Fibroblast of villous mesenchyme (primary cell): ENCODE measurements at regions not wholly inside any gene's neighbourhood (a gene's known extent, or its start where the extent isn't known, plus 50 kb on each side); places are given as distances from the start of the nearest gene placed in this dataset.

Source experiments
- DNase-seq: peaks from one replicate; pipeline ENCODE4 v3.0.0-alpha.2; 2010; ENCODE audit warnings: low read depth
- H3K4me3 ChIP-seq: 2 replicates; pipeline ENCODE4 v1.5.1; 2011; ENCODE audit warnings: low read depth, mild to moderate bottlenecking, low read length
- TF ChIP-seq, protein P1 (sequence below): IDR thresholded peaks from 2 replicates; pipeline ENCODE4 v1.5.1; 2012; ENCODE audit warnings: low read depth, mild to moderate bottlenecking, low read length; ENCODE audit not compliant: insufficient read depth

DNA sequence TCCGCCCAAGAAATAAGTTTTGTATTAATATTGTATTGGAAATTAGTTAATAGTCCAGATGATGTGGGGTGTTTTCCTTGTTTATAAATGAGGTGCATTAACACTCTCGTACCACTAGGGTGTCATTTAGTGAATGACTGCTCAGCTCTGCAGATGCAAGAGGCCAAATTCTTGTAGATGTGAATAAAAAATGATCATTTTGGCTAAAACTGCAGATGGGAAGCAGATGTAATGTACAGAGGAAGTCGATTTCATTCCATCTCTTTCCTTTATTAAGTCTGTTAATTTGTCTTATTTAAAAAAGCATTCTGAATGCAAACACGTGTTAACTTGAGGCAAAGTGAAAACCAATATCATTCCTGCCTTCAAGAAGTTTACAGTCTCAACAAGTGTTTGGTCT lies 108.1 kb downstream of the DHX15 start:
- TF ChIP-seq, protein P1, sequence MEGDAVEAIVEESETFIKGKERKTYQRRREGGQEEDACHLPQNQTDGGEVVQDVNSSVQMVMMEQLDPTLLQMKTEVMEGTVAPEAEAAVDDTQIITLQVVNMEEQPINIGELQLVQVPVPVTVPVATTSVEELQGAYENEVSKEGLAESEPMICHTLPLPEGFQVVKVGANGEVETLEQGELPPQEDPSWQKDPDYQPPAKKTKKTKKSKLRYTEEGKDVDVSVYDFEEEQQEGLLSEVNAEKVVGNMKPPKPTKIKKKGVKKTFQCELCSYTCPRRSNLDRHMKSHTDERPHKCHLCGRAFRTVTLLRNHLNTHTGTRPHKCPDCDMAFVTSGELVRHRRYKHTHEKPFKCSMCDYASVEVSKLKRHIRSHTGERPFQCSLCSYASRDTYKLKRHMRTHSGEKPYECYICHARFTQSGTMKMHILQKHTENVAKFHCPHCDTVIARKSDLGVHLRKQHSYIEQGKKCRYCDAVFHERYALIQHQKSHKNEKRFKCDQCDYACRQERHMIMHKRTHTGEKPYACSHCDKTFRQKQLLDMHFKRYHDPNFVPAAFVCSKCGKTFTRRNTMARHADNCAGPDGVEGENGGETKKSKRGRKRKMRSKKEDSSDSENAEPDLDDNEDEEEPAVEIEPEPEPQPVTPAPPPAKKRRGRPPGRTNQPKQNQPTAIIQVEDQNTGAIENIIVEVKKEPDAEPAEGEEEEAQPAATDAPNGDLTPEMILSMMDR = peak; percentile 64
- no peak overlapping the region for H3K4me3 ChIP-seq
- no peak for DNase-seq

DNA sequence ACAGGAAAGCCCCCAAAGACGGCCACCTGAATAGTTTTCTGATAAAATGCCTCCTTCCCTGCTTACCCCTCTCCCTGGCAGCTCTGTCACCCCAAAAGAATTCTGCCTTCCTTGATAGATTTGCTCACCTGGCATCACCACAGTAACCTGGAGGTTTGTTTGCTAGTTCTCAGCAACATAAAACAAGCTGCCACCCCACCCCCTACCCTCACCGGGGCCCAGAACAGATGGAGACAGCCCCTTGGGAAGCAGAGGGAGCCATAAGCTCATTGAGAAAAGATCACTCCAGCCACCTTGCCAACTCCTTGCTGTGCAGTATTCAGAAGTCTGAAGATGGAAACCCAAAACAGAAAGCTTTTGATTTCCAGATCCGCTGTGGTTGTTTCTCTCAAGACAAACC lies 108.6 kb downstream of the DHX15 start:
- no peak overlapping the region for H3K4me3 ChIP-seq
- TF ChIP-seq, protein P1 = no peak
- no peak for DNase-seq

DNA sequence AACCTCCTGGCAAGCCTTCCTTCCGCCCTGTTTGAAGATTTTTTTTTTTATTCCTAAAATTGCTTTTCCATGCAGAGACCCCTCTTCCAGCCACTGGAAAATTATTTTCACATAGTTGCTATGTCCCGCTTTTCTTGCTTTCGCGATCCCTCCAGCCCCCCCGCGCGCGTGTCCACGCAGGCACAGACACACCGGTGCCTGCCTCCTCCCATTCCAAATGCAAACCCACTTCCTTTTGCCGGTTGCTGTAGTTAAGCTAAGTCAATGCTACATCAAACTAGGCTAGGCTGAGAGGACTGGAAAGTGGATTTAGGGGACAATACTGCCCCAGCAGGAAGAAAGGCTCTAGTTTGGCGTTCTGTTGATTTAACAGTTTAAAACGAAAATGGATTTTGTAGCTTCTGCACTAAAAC lies 111.0 kb downstream of the DHX15 start:
- no peak for DNase-seq
- TF ChIP-seq, protein P1 = no peak
- H3K4me3 ChIP-seq = peak overlapping the region; percentile 55

DNA sequence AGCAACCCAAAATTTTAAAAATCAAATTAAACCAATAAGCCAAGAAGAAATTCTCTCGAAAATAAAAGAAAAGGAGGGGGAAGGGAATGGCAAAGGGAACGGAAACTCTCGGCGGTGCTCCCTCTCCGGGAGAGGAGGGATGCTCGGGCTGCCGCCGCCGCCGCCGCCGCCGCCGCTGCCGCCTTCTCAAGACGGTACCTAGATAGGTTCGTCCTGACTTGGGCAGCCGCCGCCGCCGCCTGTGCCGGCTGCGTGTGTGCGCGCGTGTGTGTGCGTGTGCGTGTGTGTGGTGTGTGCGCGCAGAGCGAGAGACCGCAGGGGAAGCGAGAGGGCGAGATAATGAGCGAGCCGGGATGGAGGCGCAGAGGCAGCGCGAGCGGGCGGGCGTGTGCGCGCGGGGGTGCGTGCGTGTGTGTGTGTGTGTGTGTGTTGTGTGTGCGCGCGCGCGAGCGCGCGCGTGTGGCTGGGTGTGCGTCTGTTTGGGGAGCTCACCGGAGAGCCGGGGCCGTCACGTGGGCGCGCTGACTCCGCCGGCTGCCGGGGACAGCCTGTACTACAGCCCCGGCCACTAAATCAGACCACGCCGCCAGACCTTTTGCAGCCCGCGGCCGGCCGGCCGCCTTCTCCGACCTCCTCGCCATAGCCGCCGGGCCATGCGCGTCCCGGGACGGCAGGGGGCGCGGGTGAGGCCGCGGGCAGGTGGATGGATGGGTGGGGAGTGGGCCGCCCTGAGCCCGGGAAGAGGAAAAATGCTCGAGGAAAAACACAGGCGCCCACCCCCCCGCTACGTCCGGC lies 111.6 kb downstream of the DHX15 start:
- H3K4me3 ChIP-seq = peak overlapping the region; percentile 55
- TF ChIP-seq, protein P1 = peak; percentile 61
- DNase-seq = peak; percentile 64

DNA sequence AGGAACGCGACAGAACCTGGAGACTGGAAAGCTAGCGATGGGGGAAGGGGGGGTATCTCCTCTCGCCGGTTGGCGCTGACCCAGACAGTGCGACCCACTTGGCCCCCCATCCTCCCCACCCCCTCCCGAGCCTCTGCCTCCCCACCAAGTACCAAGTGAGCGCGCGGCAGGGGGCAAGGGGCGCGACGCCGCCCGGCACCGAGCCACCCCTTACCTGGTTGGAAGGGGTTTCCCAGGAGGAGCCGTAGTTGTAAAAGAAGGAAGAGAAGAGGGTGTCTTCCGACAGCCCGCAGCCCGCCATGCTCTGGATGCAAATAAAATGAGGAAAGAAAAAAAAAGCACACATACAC lies 112.2 kb downstream of the DHX15 start:
- TF ChIP-seq, protein P1 = no peak
- peak overlapping the region; percentile 55 for H3K4me3 ChIP-seq
- DNase-seq = no peak

DNA sequence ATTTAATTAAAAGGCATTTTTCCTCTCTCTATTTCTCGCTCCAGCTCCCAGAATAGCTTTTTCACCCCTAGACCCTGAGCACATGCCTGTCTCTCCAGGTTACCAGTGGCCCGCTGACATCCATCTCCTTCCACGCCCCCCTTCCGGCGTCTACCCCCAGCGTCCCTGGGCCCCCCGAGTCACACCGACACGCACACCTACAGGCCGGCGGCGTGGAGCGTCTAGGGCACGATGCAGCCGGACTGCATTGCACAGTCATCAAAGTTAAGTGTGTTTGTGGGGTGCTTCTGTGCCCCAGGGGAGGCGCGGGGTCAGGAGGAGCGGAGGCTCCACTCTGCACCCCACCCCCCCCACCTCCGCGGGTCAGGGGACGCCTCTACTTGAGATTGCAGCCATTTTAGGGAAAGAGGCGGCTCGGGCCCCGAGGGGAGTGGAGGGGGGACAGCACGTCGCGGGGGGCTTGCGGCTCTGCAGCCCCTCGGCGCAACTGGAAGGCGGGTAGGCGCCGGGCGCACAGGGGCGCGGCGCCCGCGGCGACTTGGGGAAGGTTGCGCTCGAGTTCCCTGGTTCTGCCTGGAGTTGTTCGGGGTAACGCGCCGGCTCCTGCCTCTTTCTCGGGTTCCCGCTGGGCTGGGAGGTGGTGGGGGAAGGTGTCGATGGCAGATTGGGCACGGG lies 112.7 kb downstream of the DHX15 start:
- peak overlapping the region; percentile 42 for H3K4me3 ChIP-seq
- no peak for DNase-seq
- TF ChIP-seq, protein P1 = no peak
